ENCODE measurements at regions not wholly inside any gene's neighbourhood (a gene's known extent, or its start where the extent isn't known, plus 50 kb on each side); places are given as distances from the start of the nearest gene placed in this dataset.
A peak's percentile ranks its signal among the peaks of the same experiment; 100 is the strongest.

GRCh38 chr10:15440204-15440711 lies 69.2 kb upstream of the FAM171A1 start:
- Histone ChIP-seq H3K4me2 (replicated peaks; ENCODE audit: low read depth, low read length, poor library complexity, severe bottlenecking) (no peak overlapping the region), H3K4me3 (ENCODE audit: control extremely low read depth in 1 of 5, extremely low read depth in 1 of 5, insufficient read depth in 1 of 5, low read depth in 2 of 5, low read length in 4 of 5) (no peak overlapping the region), H2AFZ (ENCODE audit: insufficient read depth, low read depth, low read length, poor library complexity, severe bottlenecking) (no peak overlapping the region), H3K36me3 (replicated peaks in 1 of 2; ENCODE audit: control extremely low read depth in 1 of 2, control insufficient read depth in 1 of 2, extremely low read depth in 1 of 2, insufficient read depth in 2 of 2, low read length in 1 of 2) (no peaks in the 10 kb centered on the region), H4K20me1 (ENCODE audit: control insufficient read depth, insufficient read depth, low read length, poor library complexity, severe bottlenecking) (no peaks in the 10 kb centered on the region), H3K79me2 (ENCODE audit: control insufficient read depth, insufficient read depth, low read length) (no peaks in the 10 kb centered on the region), H3K4me1 (ENCODE audit: control insufficient read depth in 2 of 2, insufficient read depth in 2 of 2, low read length in 2 of 2) (no peaks in the 10 kb centered on the region), H3K27ac (ENCODE audit: low read length in 2 of 2) (no peak overlapping the region), H3K9ac (ENCODE audit: low read length) (no peak overlapping the region), H3K27me3 (replicated peaks in 1 of 4; ENCODE audit: control extremely low read depth in 1 of 4, control insufficient read depth in 3 of 4, insufficient read depth in 4 of 4, low read length in 3 of 4) (peaks cover 0 to 5% (median 0%) of the 10 kb centered on the region in 4 experiments), H3K9me3 (ENCODE audit: control extremely low read depth in 1 of 3, control insufficient read depth in 2 of 3, insufficient read depth in 1 of 3, low read length in 2 of 3) (no peaks in the 10 kb centered on the region)
- ChIA-PET CTCF (interaction anchor here (1.3 kb wide), 1 partner anchor 12 kb away, joined by 3 read pairs; no protein-coding TSS in a partner anchor), POLR2A (no interaction called here)
- ATAC-seq (ENCODE audit: low read depth) (no peak), DNase-seq (no peak)
- Mint-ChIP-seq H3K27me3 (peaks cover 27% of the 10 kb centered on the region), H3K4me3 (no peak overlapping the region), H3K27ac (no peak overlapping the region), H3K4me1 (no peaks in the 10 kb centered on the region), H3K9me3 (ENCODE audit: insufficient read depth) (no peaks in the 10 kb centered on the region)
- TF ChIP-seq EZH2 (IDR thresholded peaks at IDR 0.05; ENCODE audit: borderline replicate concordance, insufficient read depth, low read depth, low read length, poor library complexity, severe bottlenecking) (no peak), CTCF (IDR thresholded peaks at IDR 0.05) (no peak)
- intact Hi-C loops (cut with micrococcal nuclease): no loop called here
- 92% methylated on average over 6 of the region's 9 CpGs for WGBS (ENCODE audit: insufficient coverage)

GRCh38 chr10:15439341-15439842 lies 68.3 kb upstream of the FAM171A1 start:
- Histone ChIP-seq H4K20me1 (ENCODE audit: control insufficient read depth, insufficient read depth, low read length, poor library complexity, severe bottlenecking) (no peaks in the 10 kb centered on the region), H3K4me1 (ENCODE audit: control insufficient read depth in 2 of 2, insufficient read depth in 2 of 2, low read length in 2 of 2) (no peaks in the 10 kb centered on the region), H3K9ac (ENCODE audit: low read length) (no peak overlapping the region), H3K9me3 (ENCODE audit: control extremely low read depth in 1 of 3, control insufficient read depth in 2 of 3, insufficient read depth in 1 of 3, low read length in 2 of 3) (no peaks in the 10 kb centered on the region), H3K4me2 (replicated peaks; ENCODE audit: low read depth, low read length, poor library complexity, severe bottlenecking) (no peak overlapping the region), H3K4me3 (ENCODE audit: control extremely low read depth in 1 of 5, extremely low read depth in 1 of 5, insufficient read depth in 1 of 5, low read depth in 2 of 5, low read length in 4 of 5) (no peak overlapping the region), H3K27me3 (replicated peaks in 1 of 4; ENCODE audit: control extremely low read depth in 1 of 4, control insufficient read depth in 3 of 4, insufficient read depth in 4 of 4, low read length in 3 of 4) (peaks cover 0 to 10% (median 0%) of the 10 kb centered on the region in 4 experiments), H3K36me3 (replicated peaks in 1 of 2; ENCODE audit: control extremely low read depth in 1 of 2, control insufficient read depth in 1 of 2, extremely low read depth in 1 of 2, insufficient read depth in 2 of 2, low read length in 1 of 2) (no peaks in the 10 kb centered on the region), H3K79me2 (ENCODE audit: control insufficient read depth, insufficient read depth, low read length) (no peaks in the 10 kb centered on the region), H3K27ac (ENCODE audit: low read length in 2 of 2) (no peak overlapping the region), H2AFZ (ENCODE audit: insufficient read depth, low read depth, low read length, poor library complexity, severe bottlenecking) (peak overlapping the region; percentile 42)
- ChIA-PET POLR2A (no interaction called here), CTCF (no interaction called here)
- ATAC-seq (ENCODE audit: low read depth) (no peak), DNase-seq (no peak)
- no peak for TF ChIP-seq CTCF (IDR thresholded peaks at IDR 0.05)
- no peak for TF ChIP-seq EZH2 (IDR thresholded peaks at IDR 0.05; ENCODE audit: borderline replicate concordance, insufficient read depth, low read depth, low read length, poor library complexity, severe bottlenecking)
- no peaks in the 10 kb centered on the region for H3K9me3 Mint-ChIP-seq (ENCODE audit: insufficient read depth)
- WGBS (ENCODE audit: insufficient coverage): 0% methylated on average over 6 of the region's 12 CpGs
- H3K27me3 Mint-ChIP-seq: peaks cover 30% of the 10 kb centered on the region
- H3K4me1 Mint-ChIP-seq: peaks cover 4% of the 10 kb centered on the region
- intact Hi-C loops (cut with micrococcal nuclease): no loop called here
- H3K27ac Mint-ChIP-seq: no peak overlapping the region
- H3K4me3 Mint-ChIP-seq: no peak overlapping the region
